Esophagus (tissue), 2 donors: ENCODE measurements at regions not wholly inside any gene's neighbourhood (a gene's known extent, or its start where the extent isn't known, plus 50 kb on each side); places are given as distances from the start of the nearest gene placed in this dataset.

ENCODE experiments used
- H3K27ac ChIP-seq, 2 donors: one replicate each; pipeline ENCODE4 v1.5.1; 2013; ENCODE audit warnings: low read depth in 2 of 2, mild to moderate bottlenecking in 2 of 2, inconsistent platforms in 1 of 2, low read length in 1 of 2, moderate library complexity in 1 of 2
- H3K27me3 ChIP-seq, 2 donors: one replicate each; pipeline ENCODE4 v1.6.1; 2013; ENCODE audit warnings: low read length in 2 of 2, control low read depth in 1 of 2, mild to moderate bottlenecking in 1 of 2; ENCODE audit not compliant: insufficient read depth in 2 of 2, control insufficient read depth in 1 of 2
- H3K36me3 ChIP-seq, 2 donors: one replicate each; pipeline ENCODE4 v1.6.1; 2013; ENCODE audit warnings: low read length in 1 of 2; ENCODE audit not compliant: control insufficient read depth in 2 of 2, insufficient read depth in 2 of 2
- H3K4me1 ChIP-seq, 2 donors: one replicate each; pipeline ENCODE4 v1.6.1; 2013; ENCODE audit warnings: low read length in 1 of 2; ENCODE audit not compliant: control insufficient read depth in 2 of 2, insufficient read depth in 2 of 2
- H3K4me3 ChIP-seq, 2 donors: one replicate each; pipeline ENCODE4 v1.5.1; 2013; ENCODE audit warnings: low read length in 2 of 2, mild to moderate bottlenecking in 2 of 2, low read depth in 1 of 2, moderate library complexity in 1 of 2
- H3K9me3 ChIP-seq, 2 donors: one replicate each; pipeline ENCODE4 v1.6.1; 2013; ENCODE audit warnings: mild to moderate bottlenecking in 2 of 2, low read depth in 1 of 2, low read length in 1 of 2, moderate library complexity in 1 of 2; ENCODE audit not compliant: control insufficient read depth in 2 of 2, insufficient read depth in 1 of 2
- WGBS, 2 donors: extraction: QIAGEN DNeasy Blood & Tissue Kit; methylation state at CpG; one replicate each; pipeline ENCODE4 v1.1.7; 2013; 5-methylcytosine and 5-hydroxymethylcytosine counted together
- donor health status: healthy with polysubstance abuse.
- donor health status: Bipolar disorder and iron deficiency.

DNA sequence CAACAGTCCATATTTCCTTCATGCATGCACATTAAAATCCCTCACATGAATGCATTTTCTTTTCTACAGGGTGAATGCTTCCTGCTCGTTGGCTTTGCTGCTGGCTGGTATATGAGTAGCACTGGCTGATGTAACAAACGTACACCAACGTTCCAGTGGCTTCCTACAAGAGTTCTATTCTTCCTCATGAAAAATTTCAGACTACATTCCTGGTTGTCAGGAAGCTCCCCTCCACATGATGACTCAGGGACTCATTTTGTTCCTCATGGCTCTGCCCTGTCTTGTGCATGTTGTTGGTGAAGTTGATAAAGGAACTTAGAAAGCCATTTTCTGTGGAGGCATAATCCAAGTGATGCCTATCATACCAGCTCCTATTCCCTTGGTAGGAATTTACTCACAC, 470.7 kb upstream of the KLF6 start:
- H3K9me3 ChIP-seq = no peaks in the 10 kb centered on the region
- H3K27me3 ChIP-seq = no peaks in the 10 kb centered on the region
- 77 to 87% methylated on average over 3 of the region's 3 CpGs for WGBS, 2 donors
- no peaks in the 10 kb centered on the region for H3K36me3 ChIP-seq
- H3K27ac ChIP-seq = no peak overlapping the region
- peaks cover 0 to 4% of the 10 kb centered on the region in 2 donors for H3K4me1 ChIP-seq
- no peak overlapping the region for H3K4me3 ChIP-seq

DNA sequence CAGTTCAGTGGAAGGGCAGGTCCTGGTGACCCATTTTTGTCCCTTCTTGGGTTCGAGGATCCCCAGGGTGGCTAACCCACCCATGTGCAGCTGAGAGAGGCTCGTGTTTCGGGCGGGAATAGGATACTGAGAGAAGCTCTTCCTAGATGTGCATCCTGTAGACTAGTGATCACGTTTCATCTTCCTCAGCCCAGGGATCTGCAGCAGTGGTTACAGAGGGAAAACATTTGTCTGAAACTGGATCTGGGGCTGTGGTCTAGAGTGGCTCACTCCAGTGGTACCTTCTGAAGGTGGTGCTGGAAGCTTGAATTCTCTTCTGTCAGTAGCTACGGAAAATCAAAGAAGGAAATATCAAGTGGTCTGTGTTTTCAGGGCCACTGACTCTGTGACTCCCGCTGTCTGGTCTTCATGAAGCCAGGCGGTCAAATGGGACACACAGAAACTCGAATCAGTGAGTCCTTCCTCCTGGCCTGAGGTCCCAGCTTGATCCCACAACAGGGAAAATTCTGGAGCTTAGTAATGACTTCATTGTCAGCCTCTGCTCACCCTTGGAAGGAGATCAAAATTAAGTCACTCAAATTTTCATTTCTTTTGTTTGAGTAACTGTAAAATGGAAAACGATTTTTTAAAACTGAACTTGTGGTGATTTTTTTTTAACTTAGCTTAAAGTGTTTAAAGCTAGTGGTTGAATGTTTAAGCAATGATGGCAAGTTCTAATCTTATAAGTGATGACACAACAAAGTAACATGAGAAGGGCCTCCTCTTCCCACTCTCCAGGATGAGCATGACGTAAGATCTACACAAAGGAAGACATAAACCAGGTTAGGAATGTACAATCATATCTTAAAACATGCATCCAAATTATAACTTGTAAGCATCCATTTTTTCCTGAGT, 469.3 kb upstream of the KLF6 start:
- peaks cover 0 to 4% of the 10 kb centered on the region in 2 donors for H3K4me1 ChIP-seq
- no peaks in the 10 kb centered on the region for H3K9me3 ChIP-seq
- no peak overlapping the region for H3K4me3 ChIP-seq
- no peaks in the 10 kb centered on the region for H3K36me3 ChIP-seq
- no peak overlapping the region for H3K27ac ChIP-seq
- H3K27me3 ChIP-seq = no peaks in the 10 kb centered on the region
- 81 to 87% methylated on average over 11 of the region's 11 CpGs for WGBS, 2 donors

DNA sequence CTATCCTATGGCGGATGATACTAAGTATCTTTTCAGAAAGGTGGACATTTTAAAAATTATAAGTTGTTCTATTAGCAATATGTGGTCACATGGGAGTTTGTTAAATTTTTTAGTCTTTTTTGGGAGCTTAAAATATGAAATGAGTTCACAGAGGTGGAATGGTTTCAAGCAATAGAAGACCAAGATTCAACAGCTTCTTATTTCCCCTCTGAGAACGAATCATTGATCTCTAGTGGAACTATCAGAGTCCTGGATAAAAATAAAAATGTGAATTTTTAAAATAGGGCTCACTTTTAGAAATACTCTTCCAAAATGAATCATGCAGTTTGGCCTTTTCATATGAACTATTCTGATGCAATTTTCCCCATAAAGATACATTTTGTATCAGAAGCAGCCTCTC, 467.7 kb upstream of the KLF6 start:
- H3K4me3 ChIP-seq = no peak overlapping the region
- WGBS, 2 donors = 90 to 96% methylated on average over 2 of the region's 2 CpGs
- no peak overlapping the region for H3K27ac ChIP-seq
- no peaks in the 10 kb centered on the region for H3K9me3 ChIP-seq
- H3K27me3 ChIP-seq = no peaks in the 10 kb centered on the region
- H3K4me1 ChIP-seq = peaks cover 0 to 2% of the 10 kb centered on the region in 2 donors
- no peaks in the 10 kb centered on the region for H3K36me3 ChIP-seq

DNA sequence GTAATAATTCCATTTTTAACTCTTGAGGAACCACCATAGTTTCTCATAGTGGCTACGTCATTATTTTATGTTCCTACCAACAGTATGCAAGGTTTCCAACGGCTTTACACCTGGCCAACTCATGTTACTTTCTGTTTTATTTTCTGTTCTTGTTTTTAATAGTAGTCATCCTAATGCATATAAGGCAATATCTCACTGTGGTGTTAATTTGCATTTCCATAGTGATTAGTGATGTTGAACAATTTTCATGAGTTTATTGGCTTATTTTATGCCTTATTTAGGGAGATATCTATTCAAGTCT, 465.5 kb upstream of the KLF6 start:
- H3K4me3 ChIP-seq = no peak overlapping the region
- no peak overlapping the region for H3K27ac ChIP-seq
- WGBS, 2 donors = 73 to 84% methylated on average over 2 of the region's 2 CpGs
- H3K9me3 ChIP-seq = no peaks in the 10 kb centered on the region
- no peaks in the 10 kb centered on the region for H3K27me3 ChIP-seq
- H3K36me3 ChIP-seq = no peaks in the 10 kb centered on the region
- H3K4me1 ChIP-seq = peaks cover 0 to 2% of the 10 kb centered on the region in 2 donors

DNA sequence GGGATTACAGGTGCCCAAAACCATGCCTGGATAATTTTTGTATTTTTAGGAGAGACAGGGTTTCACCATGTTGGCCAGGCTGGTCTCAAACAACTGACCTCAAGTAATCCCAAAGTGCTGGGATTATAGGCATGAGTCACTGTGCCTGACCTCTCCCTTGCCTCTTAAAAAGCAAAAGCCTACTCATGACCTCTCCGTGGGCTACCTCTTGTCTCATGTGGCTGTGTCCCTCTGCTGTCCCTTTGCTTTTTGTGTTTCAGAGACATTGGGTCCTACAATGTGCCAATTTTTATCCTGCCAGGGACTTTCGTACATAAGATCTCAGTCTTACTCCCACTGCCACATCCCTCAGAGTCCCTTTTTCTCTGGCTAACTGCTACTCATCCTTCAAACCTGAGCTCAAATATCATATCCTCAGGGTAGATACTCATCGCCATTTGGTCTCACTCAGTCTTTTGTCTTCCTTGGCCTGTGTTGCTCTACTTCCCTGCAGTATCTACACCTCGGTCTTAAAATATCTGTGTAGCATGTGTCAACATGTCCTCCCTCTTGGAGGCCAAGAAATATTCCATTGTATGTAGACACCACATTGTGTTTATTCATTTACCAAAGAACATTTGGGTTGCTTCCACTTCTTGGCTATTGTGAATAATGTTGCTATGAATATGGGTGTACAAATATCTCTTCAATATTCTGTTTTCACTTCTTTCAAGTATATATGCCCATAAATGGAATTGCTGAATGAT, 465.0 kb upstream of the KLF6 start:
- 55 to 73% methylated on average over 4 of the region's 4 CpGs for WGBS, 2 donors
- Histone ChIP-seq H3K27ac (no peak overlapping the region), H3K36me3 (no peaks in the 10 kb centered on the region), H3K27me3 (no peaks in the 10 kb centered on the region), H3K9me3 (no peaks in the 10 kb centered on the region), H3K4me3 (no peak overlapping the region), H3K4me1 (peaks cover 0 to 2% of the 10 kb centered on the region in 2 donors)

DNA sequence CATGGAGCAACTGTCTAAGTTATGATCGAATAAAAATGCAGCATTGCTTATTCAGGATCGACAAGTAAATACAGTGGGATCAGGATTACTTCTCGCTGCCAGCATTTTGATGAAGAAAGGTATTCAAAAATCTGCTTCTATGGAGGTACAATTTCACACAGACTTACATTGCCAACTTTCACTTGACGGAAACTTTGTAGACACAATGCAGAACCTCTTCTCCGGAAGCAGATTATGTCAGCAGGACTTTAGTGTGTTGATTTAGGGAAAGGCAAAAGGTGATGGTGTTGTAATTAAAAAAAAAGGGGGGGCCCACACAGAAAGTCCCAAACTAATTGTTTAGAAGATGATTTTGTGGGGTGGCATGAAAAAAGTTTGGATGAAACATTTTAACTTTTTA, 462.4 kb upstream of the KLF6 start:
- 79 to 82% methylated on average over 5 of the region's 5 CpGs for WGBS, 2 donors
- H3K27me3 ChIP-seq = no peaks in the 10 kb centered on the region
- H3K4me1 ChIP-seq = peaks cover 0 to 2% of the 10 kb centered on the region in 2 donors
- H3K4me3 ChIP-seq = no peak overlapping the region
- H3K27ac ChIP-seq = no peak overlapping the region
- no peaks in the 10 kb centered on the region for H3K9me3 ChIP-seq
- H3K36me3 ChIP-seq = no peaks in the 10 kb centered on the region

DNA sequence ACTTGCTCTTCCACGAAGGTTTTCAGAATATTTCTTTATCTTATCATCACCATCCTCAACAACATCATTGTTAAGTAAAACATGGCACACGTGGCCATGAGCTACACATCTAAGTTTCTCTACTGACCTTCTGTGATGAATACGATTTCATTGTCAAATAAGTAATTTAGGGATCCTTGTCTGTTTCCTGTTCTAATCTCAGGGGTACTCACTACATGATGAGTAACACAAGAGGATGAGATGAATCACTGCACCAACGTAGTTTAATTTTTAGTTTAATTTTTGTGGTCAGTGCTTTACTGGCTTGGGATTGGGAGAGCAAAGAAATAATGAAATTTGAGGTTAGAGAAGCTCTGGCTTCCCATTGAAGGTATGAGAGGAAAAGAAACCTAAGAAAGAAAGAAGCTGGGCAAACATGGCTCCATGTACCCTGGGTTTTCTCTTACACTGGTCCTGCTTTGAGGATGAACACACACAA, 461.9 kb upstream of the KLF6 start:
- Histone ChIP-seq H3K36me3 (no peaks in the 10 kb centered on the region), H3K9me3 (no peaks in the 10 kb centered on the region), H3K4me3 (no peak overlapping the region), H3K27me3 (no peaks in the 10 kb centered on the region), H3K4me1 (peaks cover 0 to under 1% of the 10 kb centered on the region in 2 donors), H3K27ac (no peak overlapping the region)
- WGBS, 2 donors = 37 to 46% methylated on average over 4 of the region's 4 CpGs

DNA sequence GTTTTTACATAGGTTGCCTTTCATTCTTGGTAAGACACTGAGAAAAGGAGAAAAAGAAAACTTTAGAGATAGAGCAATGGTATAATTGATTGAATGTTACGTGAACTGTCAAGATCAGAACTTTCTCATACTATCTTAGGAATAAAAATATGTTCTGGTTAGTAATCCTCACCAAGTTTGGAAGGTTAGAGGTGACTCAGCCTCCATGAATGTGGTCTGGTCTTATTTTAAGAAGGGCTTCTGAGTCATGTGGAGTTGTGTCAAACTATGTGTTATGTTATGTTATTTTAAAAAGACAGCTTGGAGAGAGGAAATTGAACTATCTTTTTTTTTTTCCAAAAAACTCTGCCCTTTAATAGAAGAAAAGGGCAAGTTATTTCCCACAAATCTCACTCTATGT, 458.6 kb upstream of the KLF6 start:
- H3K4me3 ChIP-seq = no peak overlapping the region
- WGBS, 2 donors = 21 to 30% methylated on average over 1 of the region's 1 CpG

DNA sequence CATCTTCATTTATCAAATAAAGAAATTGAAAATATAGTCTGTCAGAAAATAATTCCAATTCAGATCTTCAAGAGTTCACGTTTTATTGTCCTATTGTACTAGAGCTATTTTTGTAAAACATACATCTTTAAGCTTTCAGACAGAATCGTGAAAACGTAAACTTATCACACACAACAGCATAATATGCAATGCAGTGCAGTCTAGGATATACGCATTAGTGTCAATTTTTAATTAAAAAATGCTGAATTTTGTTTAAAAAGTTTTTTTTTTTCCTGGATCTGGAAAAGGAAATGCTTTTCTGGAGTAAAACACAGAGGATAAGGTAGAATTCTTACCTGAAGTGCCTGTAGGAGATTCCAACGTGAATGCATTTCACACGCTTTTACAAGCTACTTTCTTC, 458.2 kb upstream of the KLF6 start:
- 62 to 65% methylated on average over 6 of the region's 6 CpGs for WGBS, 2 donors
- H3K9me3 ChIP-seq = no peaks in the 10 kb centered on the region
- H3K27ac ChIP-seq = no peak overlapping the region
- no peaks in the 10 kb centered on the region for H3K36me3 ChIP-seq
- no peak overlapping the region for H3K4me3 ChIP-seq
- no peaks in the 10 kb centered on the region for H3K27me3 ChIP-seq
- H3K4me1 ChIP-seq = no peaks in the 10 kb centered on the region

More for the DNA sequence above, 458.6 kb upstream of the KLF6 start:
- Histone ChIP-seq H3K27ac (no peak overlapping the region), H3K27me3 (no peaks in the 10 kb centered on the region), H3K36me3 (no peaks in the 10 kb centered on the region), H3K4me1 (no peaks in the 10 kb centered on the region), H3K9me3 (no peaks in the 10 kb centered on the region)
